CD14-positive monocyte (primary cell): ENCODE measurements at regions not wholly inside any gene's neighbourhood (a gene's known extent, or its start where the extent isn't known, plus 50 kb on each side); places are given as distances from the start of the nearest gene placed in this dataset.
A peak's percentile ranks its signal among the peaks of the same experiment; 100 is the strongest.

Experiments
- DNase-seq, 3 donors: peaks; one replicate each; pipeline ENCODE4 v3.0.0-alpha.2; 2011 to 2022
- H2AFZ ChIP-seq: 2 replicates; pipeline ENCODE4 v1.6.0; 2012; ENCODE audit warnings: mild to moderate bottlenecking, low read depth, low read length, inconsistent platforms; ENCODE audit not compliant: insufficient read depth, poor library complexity, severe bottlenecking
- H3K27ac ChIP-seq, 2 donors: 1 replicate in 1 of 2; 2 replicates in 1 of 2; pipeline ENCODE4 v1.5.1; 2012 to 2013; ENCODE audit warnings: low read length in 2 of 2, control low read depth in 1 of 2, inconsistent platforms in 1 of 2, low read depth in 1 of 2, mild to moderate bottlenecking in 1 of 2
- H3K27me3 ChIP-seq, 2 donors: one replicate each; pipeline versions ENCODE4 v1.6.0 to v1.6.1; 2011 to 2013; ENCODE audit warnings: low read length in 2 of 2; ENCODE audit not compliant: control insufficient read depth in 2 of 2, insufficient read depth in 2 of 2
- H3K36me3 ChIP-seq, 2 donors: replicated peaks in 1 of 2; 1 replicate in 1 of 2; 2 replicates in 1 of 2; pipeline versions ENCODE4 v1.5.1 to v1.6.1; 2012 to 2013; ENCODE audit warnings: low read length in 2 of 2, control low read depth in 1 of 2, inconsistent platforms in 1 of 2, mild to moderate bottlenecking in 1 of 2; ENCODE audit not compliant: insufficient read depth in 2 of 2, control insufficient read depth in 1 of 2
- H3K4me1 ChIP-seq, 2 donors: 1 replicate in 1 of 2; 2 replicates in 1 of 2; pipeline versions ENCODE4 v1.5.1 to v1.6.1; 2012 to 2013; ENCODE audit warnings: low read length in 2 of 2, control low read depth in 1 of 2, inconsistent platforms in 1 of 2, mild to moderate bottlenecking in 1 of 2, moderate library complexity in 1 of 2; ENCODE audit not compliant: insufficient read depth in 2 of 2, control insufficient read depth in 1 of 2
- H3K4me2 ChIP-seq: replicated peaks from 2 replicates; pipeline ENCODE3; 2012; ENCODE audit warnings: low read length, moderate library complexity, mild to moderate bottlenecking; ENCODE audit not compliant: poor library complexity, severe bottlenecking; ENCODE audit errors: extremely low read depth
- H3K4me3 ChIP-seq, 3 experiments: fragments of 200-600 bp in 1 of 3; sonication (generic) in 1 of 3; replicated peaks in 1 of 3; 1 replicate in 2 of 3; 2 replicates in 1 of 3; pipeline ENCODE4 v1.5.1; 2011 to 2013; ENCODE audit warnings: low read length in 3 of 3, mild to moderate bottlenecking in 3 of 3, control low read depth in 2 of 3, low read depth in 2 of 3, inconsistent platforms in 1 of 3, moderate library complexity in 1 of 3
- H3K79me2 ChIP-seq: 2 replicates; pipeline ENCODE4 v1.6.0; 2012; ENCODE audit warnings: mild to moderate bottlenecking, control low read depth, inconsistent platforms, low read length, moderate library complexity; ENCODE audit not compliant: insufficient read depth
- H3K9ac ChIP-seq: 2 replicates; pipeline ENCODE4 v1.6.0; 2017; ENCODE audit warnings: low read length, mild to moderate bottlenecking; ENCODE audit not compliant: insufficient read depth, poor library complexity, severe bottlenecking
- H3K9me3 ChIP-seq, 2 donors: replicated peaks in 1 of 2; 1 replicate in 1 of 2; 2 replicates in 1 of 2; pipeline versions ENCODE4 v1.5.1 to v1.6.1; 2012 to 2013; ENCODE audit warnings: low read length in 2 of 2, control low read depth in 1 of 2; ENCODE audit not compliant: control insufficient read depth in 1 of 2, insufficient read depth in 1 of 2
- H4K20me1 ChIP-seq: 2 replicates; pipeline ENCODE4 v1.6.0; 2012; ENCODE audit warnings: mild to moderate bottlenecking, low read length, control low read depth, moderate library complexity; ENCODE audit not compliant: insufficient read depth
- H3K27ac Mint-ChIP-seq, 7 donors: one replicate each; pipeline ENCODE4 v1.8.0; 2020; ENCODE audit warnings: mild to moderate bottlenecking in 7 of 7, mixed read lengths in 7 of 7, moderate library complexity in 6 of 7, inconsistent platforms in 2 of 7
- H3K27me3 Mint-ChIP-seq, 3 donors: one replicate each; pipeline ENCODE4 v1.8.0; 2021 to 2022; ENCODE audit warnings: low read depth in 3 of 3, mild to moderate bottlenecking in 3 of 3, mixed read lengths in 3 of 3, moderate library complexity in 3 of 3, inconsistent platforms in 1 of 3
- H3K36me3 Mint-ChIP-seq, 2 donors: one replicate each; pipeline ENCODE4 v1.8.0; 2020; ENCODE audit warnings: mixed read lengths in 2 of 2, inconsistent platforms in 1 of 2, mild to moderate bottlenecking in 1 of 2
- H3K4me1 Mint-ChIP-seq: one replicate; pipeline ENCODE4 v1.8.0; 2020; ENCODE audit warnings: mild to moderate bottlenecking, mixed read lengths
- H3K4me3 Mint-ChIP-seq, 2 donors: one replicate each; pipeline ENCODE4 v1.8.0; 2020; ENCODE audit warnings: mild to moderate bottlenecking in 2 of 2, mixed read lengths in 2 of 2, moderate library complexity in 1 of 2
- H3K9me3 Mint-ChIP-seq, 7 donors: one replicate each; pipeline ENCODE4 v1.8.0; 2020 to 2022; ENCODE audit warnings: mixed read lengths in 7 of 7, mild to moderate bottlenecking in 6 of 7, moderate library complexity in 6 of 7, inconsistent platforms in 2 of 7
- WGBS: methylation state at CpG from one replicate; pipeline ENCODE4 v1.1.5; 2013; ENCODE audit warnings: missing lambda C conversion rate; ENCODE audit not compliant: insufficient coverage; 5-methylcytosine and 5-hydroxymethylcytosine counted together
- intact Hi-C, 2 donors: fragments of 100-400 bp; cut with micrococcal nuclease; formaldehyde crosslinking; loops; one replicate each; pipeline versions ENCODE4 v1.15.0 to v1.15.1; 2023
- TF ChIP-seq, protein P1 (sequence below): fragments of 200-600 bp; IDR thresholded peaks from one replicate; pipeline ENCODE4 v1.8.0; 2022; ENCODE audit warnings: antibody characterized with exemption, mild to moderate bottlenecking

DNA sequence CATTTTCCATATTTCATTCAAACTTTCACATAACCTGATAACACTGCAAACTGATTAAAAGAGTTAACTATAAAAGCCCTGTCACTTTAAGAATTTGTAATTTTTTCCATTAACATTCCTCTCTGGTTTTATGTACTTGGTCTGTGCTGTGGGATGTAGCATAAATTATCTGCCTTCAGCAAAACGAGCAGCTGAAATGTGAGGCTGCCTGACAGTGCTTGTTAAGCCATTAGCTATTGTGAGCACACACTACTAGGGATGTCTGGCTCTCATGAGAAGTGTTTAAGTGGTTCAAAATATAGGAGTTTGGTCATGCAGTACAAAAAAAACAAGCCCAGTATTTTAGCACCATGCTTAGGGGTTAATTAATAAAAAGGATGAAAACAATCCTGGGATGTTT, 63.0 kb downstream of the HOXA1 start:
- no peak overlapping the region for H2AFZ ChIP-seq

DNA sequence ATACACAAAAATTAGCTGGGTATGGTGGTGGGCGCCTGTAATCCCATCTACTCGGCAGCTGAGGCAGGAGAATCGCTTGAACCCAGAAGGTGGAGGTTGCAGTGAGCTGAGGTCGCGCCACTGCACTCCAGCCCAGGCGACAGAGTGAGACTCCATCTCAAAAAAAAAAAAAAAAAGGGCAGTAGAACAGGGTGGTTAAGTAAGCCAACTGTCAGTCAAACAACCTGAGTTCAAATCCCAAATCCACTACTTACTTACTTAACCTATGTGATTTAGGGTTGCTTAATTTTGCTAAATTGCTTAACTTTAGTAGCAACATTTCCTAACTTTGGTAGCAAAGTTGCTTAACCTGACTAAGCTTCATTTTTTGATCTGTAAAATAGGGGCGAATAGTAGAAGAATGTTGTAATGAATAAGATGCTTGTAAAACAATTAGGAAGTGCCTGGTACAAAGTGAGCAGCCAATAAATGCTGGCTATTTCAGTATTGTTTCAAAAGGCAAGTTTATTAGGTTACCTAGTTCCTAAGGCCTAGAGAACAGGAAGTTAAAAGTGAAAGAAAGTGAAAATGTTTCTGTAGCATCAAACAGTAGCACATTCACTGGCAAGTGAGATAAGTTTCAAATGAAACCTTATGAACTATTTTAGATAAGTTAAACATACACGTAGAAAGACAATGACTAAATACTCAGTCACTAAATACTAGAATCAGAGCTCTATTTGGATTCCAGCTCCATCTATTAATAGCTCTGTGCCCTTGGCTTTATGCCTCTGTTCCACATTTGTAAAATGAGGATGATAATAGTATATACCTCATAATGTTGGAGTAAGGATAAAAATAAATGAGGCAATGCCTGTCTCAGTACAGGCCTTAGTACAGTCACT, 64.3 kb downstream of the HOXA1 start:
- peaks cover 0 to 2% (median 2%) of the 10 kb centered on the region in 3 donors for H3K27me3 Mint-ChIP-seq
- H3K27ac Mint-ChIP-seq, result peak overlapping the region; percentile 62 to 91 (median 83)
- H2AFZ ChIP-seq, result peak overlapping the region; percentile 11
- TF ChIP-seq, protein P1, sequence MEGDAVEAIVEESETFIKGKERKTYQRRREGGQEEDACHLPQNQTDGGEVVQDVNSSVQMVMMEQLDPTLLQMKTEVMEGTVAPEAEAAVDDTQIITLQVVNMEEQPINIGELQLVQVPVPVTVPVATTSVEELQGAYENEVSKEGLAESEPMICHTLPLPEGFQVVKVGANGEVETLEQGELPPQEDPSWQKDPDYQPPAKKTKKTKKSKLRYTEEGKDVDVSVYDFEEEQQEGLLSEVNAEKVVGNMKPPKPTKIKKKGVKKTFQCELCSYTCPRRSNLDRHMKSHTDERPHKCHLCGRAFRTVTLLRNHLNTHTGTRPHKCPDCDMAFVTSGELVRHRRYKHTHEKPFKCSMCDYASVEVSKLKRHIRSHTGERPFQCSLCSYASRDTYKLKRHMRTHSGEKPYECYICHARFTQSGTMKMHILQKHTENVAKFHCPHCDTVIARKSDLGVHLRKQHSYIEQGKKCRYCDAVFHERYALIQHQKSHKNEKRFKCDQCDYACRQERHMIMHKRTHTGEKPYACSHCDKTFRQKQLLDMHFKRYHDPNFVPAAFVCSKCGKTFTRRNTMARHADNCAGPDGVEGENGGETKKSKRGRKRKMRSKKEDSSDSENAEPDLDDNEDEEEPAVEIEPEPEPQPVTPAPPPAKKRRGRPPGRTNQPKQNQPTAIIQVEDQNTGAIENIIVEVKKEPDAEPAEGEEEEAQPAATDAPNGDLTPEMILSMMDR, result no peak
- H3K27ac ChIP-seq, result peak overlapping the region; percentile 17 to 75
- H3K4me1 ChIP-seq, result peaks cover 13 to 22% of the 10 kb centered on the region in 2 donors
- DNase-seq, result peak; percentile 48 to 76 (median 60)
- no peaks in the 10 kb centered on the region for H3K9me3 Mint-ChIP-seq
- peak overlapping the region in 1 of 2 donors; percentile 56 for H3K4me3 Mint-ChIP-seq
- no peaks in the 10 kb centered on the region for H3K79me2 ChIP-seq
- no peak overlapping the region for H3K9ac ChIP-seq
- H3K27me3 ChIP-seq, result no peaks in the 10 kb centered on the region
- peak overlapping the region in 2 of 3 experiments; percentile 17 to 53 for H3K4me3 ChIP-seq
- H3K9me3 ChIP-seq, result no peaks in the 10 kb centered on the region
- peaks cover 25% of the 10 kb centered on the region for H3K4me1 Mint-ChIP-seq
- no peaks in the 10 kb centered on the region for H4K20me1 ChIP-seq
- intact Hi-C loops, result loop anchor here (10.0 kb wide), 1 partner anchor 63 kb away; the partner anchor contains the start of gene HOXA1 (in 2 of the 2)
- peak overlapping the region; percentile 53 for H3K4me2 ChIP-seq
- 17% methylated on average over 1 of the region's 8 CpGs for WGBS
- no peaks in the 10 kb centered on the region for H3K36me3 Mint-ChIP-seq
- H3K36me3 ChIP-seq, result no peaks in the 10 kb centered on the region

More for the DNA sequence above, 63.0 kb downstream of the HOXA1 start:
- no peak overlapping the region for H3K27ac ChIP-seq
- no peak overlapping the region for H3K4me3 ChIP-seq
- no peaks in the 10 kb centered on the region for H3K79me2 ChIP-seq
- no peak overlapping the region for H3K4me3 Mint-ChIP-seq
- no peaks in the 10 kb centered on the region for H3K27me3 ChIP-seq
- H3K36me3 ChIP-seq, result no peaks in the 10 kb centered on the region
- peaks cover 25% of the 10 kb centered on the region for H3K4me1 Mint-ChIP-seq
- H3K27me3 Mint-ChIP-seq, result peaks cover 0 to 2% (median 1%) of the 10 kb centered on the region in 3 donors
- peaks cover 13 to 22% of the 10 kb centered on the region in 2 donors for H3K4me1 ChIP-seq
- WGBS, result 60% methylated on average over 1 of the region's 1 CpG
- no peaks in the 10 kb centered on the region for H3K36me3 Mint-ChIP-seq
- H3K4me2 ChIP-seq, result no peak overlapping the region
- no peak for DNase-seq
- H3K9me3 ChIP-seq, result no peaks in the 10 kb centered on the region
- peak overlapping the region in 4 of 7 donors; percentile 69 to 91 (median 76) for H3K27ac Mint-ChIP-seq
- TF ChIP-seq, protein P1, result no peak
- H3K9me3 Mint-ChIP-seq, result no peaks in the 10 kb centered on the region
- intact Hi-C loops, result loop anchor here (10.0 kb wide), 1 partner anchor 62 kb away; the partner anchor contains the start of gene HOXA1 (in 2 of the 2)
- no peak overlapping the region for H3K9ac ChIP-seq
- H4K20me1 ChIP-seq, result no peaks in the 10 kb centered on the region
